H9 (cell line): ENCODE measurements at regions not wholly inside any gene's neighbourhood (a gene's known extent, or its start where the extent isn't known, plus 50 kb on each side); places are given as distances from the start of the nearest gene placed in this dataset.

Source experiments
- DNase-seq: peaks from one replicate; pipeline ENCODE4 v3.0.0-alpha.2; 2017
- H2AFZ ChIP-seq: one replicate; pipeline ENCODE4 v1.6.1; 2013; ENCODE audit warnings: mild to moderate bottlenecking, low read length, control low read depth, moderate library complexity
- H2AK5ac ChIP-seq: 2 replicates; pipeline ENCODE4 v1.6.1; 2013; ENCODE audit warnings: low read length, control low read depth, mixed read lengths; ENCODE audit not compliant: insufficient read length
- H2BK120ac ChIP-seq: one replicate; pipeline ENCODE4 v1.6.1; 2013; ENCODE audit warnings: low read depth, mild to moderate bottlenecking, low read length, control low read depth, inconsistent platforms; ENCODE audit not compliant: poor library complexity, severe bottlenecking
- H2BK12ac ChIP-seq: 2 replicates; pipeline ENCODE4 v1.6.1; 2013; ENCODE audit warnings: low read length, control low read depth, mixed read lengths, low read depth; ENCODE audit not compliant: insufficient read length
- H2BK15ac ChIP-seq: 2 replicates; pipeline ENCODE4 v1.6.1; 2013; ENCODE audit warnings: low read depth, low read length, control low read depth
- H2BK20ac ChIP-seq: one replicate; pipeline ENCODE4 v1.6.1; 2013; ENCODE audit warnings: low read depth, mild to moderate bottlenecking, low read length, control low read depth, inconsistent platforms; ENCODE audit not compliant: poor library complexity, severe bottlenecking
- H2BK5ac ChIP-seq: 2 replicates; pipeline ENCODE4 v1.6.1; 2013; ENCODE audit warnings: low read length, control low read depth, mixed read lengths; ENCODE audit not compliant: insufficient read length
- H3K14ac ChIP-seq: 2 replicates; pipeline ENCODE4 v1.6.1; 2013; ENCODE audit warnings: low read length, control low read depth; ENCODE audit not compliant: insufficient read depth
- H3K18ac ChIP-seq: 2 replicates; pipeline ENCODE4 v1.6.1; 2013; ENCODE audit warnings: low read depth, mild to moderate bottlenecking, mixed read lengths, low read length, control low read depth; ENCODE audit not compliant: insufficient read length
- H3K23ac ChIP-seq: 2 replicates; pipeline ENCODE4 v1.6.1; 2013; ENCODE audit warnings: low read length, control low read depth, mixed read lengths, low read depth; ENCODE audit not compliant: insufficient read length
- H3K23me2 ChIP-seq: 2 replicates; pipeline ENCODE4 v1.6.1; 2013; ENCODE audit warnings: low read depth, mild to moderate bottlenecking, mixed read lengths, low read length, control low read depth; ENCODE audit not compliant: insufficient read length, poor library complexity, severe bottlenecking
- H3K27ac ChIP-seq: 2 replicates; pipeline ENCODE4 v1.5.1; 2013; ENCODE audit warnings: low read length, control low read depth, mixed read lengths, low read depth; ENCODE audit not compliant: insufficient read length
- H3K27me3 ChIP-seq: 2 replicates; pipeline ENCODE4 v1.6.1; 2013; ENCODE audit warnings: low read length, control low read depth, inconsistent platforms; ENCODE audit not compliant: insufficient read depth
- H3K4ac ChIP-seq: 2 replicates; pipeline ENCODE4 v1.6.1; 2013; ENCODE audit warnings: low read depth, mild to moderate bottlenecking, control low read depth, inconsistent platforms, low read length, moderate library complexity
- H3K4me1 ChIP-seq: 2 replicates; pipeline ENCODE4 v1.6.1; 2013; ENCODE audit warnings: low read length, control low read depth, inconsistent platforms; ENCODE audit not compliant: insufficient read depth
- H3K4me2 ChIP-seq: 2 replicates; pipeline ENCODE4 v1.6.1; 2013; ENCODE audit warnings: low read length, control low read depth, mixed read lengths; ENCODE audit not compliant: insufficient read length, insufficient read depth
- H3K56ac ChIP-seq: 2 replicates; pipeline ENCODE4 v1.6.1; 2013; ENCODE audit warnings: low read depth, mild to moderate bottlenecking, mixed read lengths, low read length, control low read depth; ENCODE audit not compliant: insufficient read length
- H3K79me1 ChIP-seq: 2 replicates; pipeline ENCODE4 v1.6.1; 2013; ENCODE audit warnings: low read depth, mild to moderate bottlenecking, moderate library complexity, low read length, control low read depth, inconsistent platforms; ENCODE audit not compliant: insufficient read depth, poor library complexity, severe bottlenecking
- H3K79me2 ChIP-seq: 2 replicates; pipeline ENCODE4 v1.6.1; 2013; ENCODE audit warnings: low read length, control low read depth, inconsistent platforms; ENCODE audit not compliant: insufficient read depth
- H3K9ac ChIP-seq: 2 replicates; pipeline ENCODE4 v1.6.1; 2013; ENCODE audit warnings: low read length, control low read depth, mixed read lengths; ENCODE audit not compliant: insufficient read length; ENCODE audit errors: extremely low read depth
- H3K9me3 ChIP-seq: one replicate; pipeline ENCODE4 v1.6.1; 2013; ENCODE audit warnings: low read depth, low read length, inconsistent platforms; ENCODE audit not compliant: control insufficient read depth
- H3T11ph ChIP-seq: one replicate; pipeline ENCODE4 v1.6.1; 2013; ENCODE audit warnings: mild to moderate bottlenecking, low read length, control low read depth, inconsistent platforms
- H4K20me1 ChIP-seq: one replicate; pipeline ENCODE4 v1.6.1; 2013; ENCODE audit not compliant: control insufficient read depth, insufficient read length, insufficient read depth
- H4K5ac ChIP-seq: 2 replicates; pipeline ENCODE4 v1.6.1; 2013; ENCODE audit warnings: low read depth, mild to moderate bottlenecking, mixed read lengths, low read length, control low read depth; ENCODE audit not compliant: insufficient read length
- H4K8ac ChIP-seq: replicated peaks from 2 replicates; pipeline ENCODE4 v1.6.1; 2013; ENCODE audit warnings: low read length, control low read depth, mixed read lengths, low read depth; ENCODE audit not compliant: insufficient read length
- H4K91ac ChIP-seq: 2 replicates; pipeline ENCODE4 v1.6.1; 2013; ENCODE audit warnings: low read depth, mild to moderate bottlenecking, moderate library complexity, mixed read lengths, low read length, control low read depth; ENCODE audit not compliant: insufficient read length
- H3K27ac Mint-ChIP-seq, 3 experiments: 2 replicates in 2 of 3; 3 replicates in 1 of 3; pipeline ENCODE4 v1.8.0; 2020 to 2021; ENCODE audit warnings: mixed read lengths in 3 of 3, mild to moderate bottlenecking in 1 of 3, moderate library complexity in 1 of 3
- H3K27me3 Mint-ChIP-seq: 2 replicates; pipeline ENCODE4 v1.8.0; 2021; ENCODE audit warnings: low read depth, mild to moderate bottlenecking, moderate library complexity, mixed read lengths
- H3K36me3 Mint-ChIP-seq, 3 experiments: 2 replicates in 2 of 3; 3 replicates in 1 of 3; pipeline ENCODE4 v1.8.0; 2020 to 2021; ENCODE audit warnings: low read depth in 3 of 3, mixed read lengths in 3 of 3; ENCODE audit not compliant: insufficient read depth in 1 of 3
- H3K4me1 Mint-ChIP-seq, 2 experiments: 2 replicates each; pipeline ENCODE4 v1.8.0; 2020; ENCODE audit warnings: mixed read lengths in 2 of 2
- H3K4me3 Mint-ChIP-seq, 2 experiments: 2 replicates in 1 of 2; 3 replicates in 1 of 2; pipeline ENCODE4 v1.8.0; 2020 to 2021; ENCODE audit warnings: mild to moderate bottlenecking in 2 of 2, mixed read lengths in 2 of 2, moderate library complexity in 1 of 2
- H3K9me3 Mint-ChIP-seq, 2 experiments: 2 replicates in 1 of 2; 3 replicates in 1 of 2; pipeline ENCODE4 v1.8.0; 2020; ENCODE audit warnings: mild to moderate bottlenecking in 2 of 2, mixed read lengths in 2 of 2, moderate library complexity in 1 of 2
- CTCF ChIP-seq: fragments of 200-600 bp; sonication (generic); conservative IDR thresholded peaks from 3 replicates; pipeline ENCODE4 v1.8.0; 2021; ENCODE audit warnings: antibody characterized with exemption, mild to moderate bottlenecking
- WGBS: extraction: QIAGEN DNeasy Blood & Tissue Kit; methylation state at CpG from one replicate; pipeline ENCODE4 v1.1.7; 2013; ENCODE audit warnings: missing lambda C conversion rate, low lambda C conversion rate, mixed read lengths; ENCODE audit not compliant: insufficient read length; ENCODE audit errors: extremely low coverage; 5-methylcytosine and 5-hydroxymethylcytosine counted together

DNA sequence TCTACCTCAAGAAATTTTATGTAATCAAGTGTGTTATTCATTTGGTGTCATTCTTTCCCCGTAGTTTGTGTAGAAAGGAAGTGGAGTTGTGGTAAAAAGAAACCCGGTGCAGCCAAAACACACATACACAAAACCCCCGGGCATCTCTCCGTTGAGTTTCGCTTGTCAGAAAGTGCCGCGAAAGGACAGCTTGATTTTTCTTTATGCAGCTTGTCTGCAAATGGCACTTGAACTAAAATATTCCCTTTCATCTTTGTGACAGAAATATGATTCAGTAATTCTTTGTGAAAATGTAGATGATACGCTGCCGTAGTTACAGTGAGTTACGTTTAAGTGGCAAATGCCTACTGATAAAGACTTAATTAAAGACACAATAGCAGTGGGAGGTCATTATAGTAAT lies 268.8 kb upstream of the SPRED2 start:
- H3K4me2 ChIP-seq = no peak overlapping the region
- H3K56ac ChIP-seq = no peak overlapping the region
- Mint-ChIP-seq H3K27ac (no peak overlapping the region), H3K4me1 (no peaks in the 10 kb centered on the region), H3K9me3 (no peaks in the 10 kb centered on the region), H3K27me3 (no peaks in the 10 kb centered on the region; the same call in none of the 2 replicates), H3K4me3 (no peak overlapping the region), H3K36me3 (no peaks in the 10 kb centered on the region)
- no peak overlapping the region for H4K5ac ChIP-seq
- H3K9me3 ChIP-seq = no peaks in the 10 kb centered on the region
- no peaks in the 10 kb centered on the region for H3K23me2 ChIP-seq
- no peaks in the 10 kb centered on the region for H3K4me1 ChIP-seq
- H3T11ph ChIP-seq = no peak overlapping the region
- no peak overlapping the region for H3K9ac ChIP-seq
- H4K8ac ChIP-seq = no peak overlapping the region
- no peak overlapping the region for H2BK12ac ChIP-seq
- no peak overlapping the region for H3K27ac ChIP-seq
- no peaks in the 10 kb centered on the region for H4K20me1 ChIP-seq
- no peak overlapping the region for H2BK120ac ChIP-seq
- H2AFZ ChIP-seq = no peak overlapping the region
- TF ChIP-seq CTCF = no peak
- H2BK20ac ChIP-seq = no peak overlapping the region
- DNase-seq = no peak
- no peak overlapping the region for H3K23ac ChIP-seq
- H2BK15ac ChIP-seq = no peak overlapping the region
- H3K4ac ChIP-seq = no peak overlapping the region
- H2BK5ac ChIP-seq = no peak overlapping the region
- H2AK5ac ChIP-seq = no peak overlapping the region
- no CpG with 5 or more reads among the region's 10 CpGs for WGBS
- no peaks in the 10 kb centered on the region for H3K27me3 ChIP-seq
- H3K18ac ChIP-seq = no peak overlapping the region
- H4K91ac ChIP-seq = no peak overlapping the region
- no peak overlapping the region for H3K14ac ChIP-seq
- no peaks in the 10 kb centered on the region for H3K79me1 ChIP-seq
- H3K79me2 ChIP-seq = no peaks in the 10 kb centered on the region
